ENCODE measurements at regions not wholly inside any gene's neighbourhood (a gene's known extent, or its start where the extent isn't known, plus 50 kb on each side); places are given as distances from the start of the nearest gene placed in this dataset.

GRCh38 chr4:33302321-33302720, 2582.2 kb downstream of the PCDH7 start:
- H3K4me1 Mint-ChIP-seq = no peaks in the 10 kb centered on the region
- no peak overlapping the region for H3K4me3 Mint-ChIP-seq
- H3K27ac Mint-ChIP-seq (ENCODE audit: low read depth) = no peak overlapping the region
- H3K36me3 Mint-ChIP-seq (ENCODE audit: insufficient read depth) = peaks cover 2% of the 10 kb centered on the region
- DNase-seq (ENCODE audit: low spot score in 2 of 2) = no peak
- H3K9me3 Mint-ChIP-seq = peaks cover 19% of the 10 kb centered on the region
- no peaks in the 10 kb centered on the region for H3K27me3 Mint-ChIP-seq
- no peak for ATAC-seq (replicated peaks; ENCODE audit: extremely low read depth, poor library complexity, severe bottlenecking)

GRCh38 chr4:33306131-33306530, 2586.0 kb downstream of the PCDH7 start:
- no peaks in the 10 kb centered on the region for H3K4me1 Mint-ChIP-seq
- H3K27me3 Mint-ChIP-seq = no peaks in the 10 kb centered on the region
- peaks cover 6% of the 10 kb centered on the region for H3K9me3 Mint-ChIP-seq
- no peak overlapping the region for H3K27ac Mint-ChIP-seq (ENCODE audit: low read depth)
- DNase-seq (ENCODE audit: low spot score in 2 of 2) (no peak), ATAC-seq (replicated peaks; ENCODE audit: extremely low read depth, poor library complexity, severe bottlenecking) (no peak)
- peaks cover 1% of the 10 kb centered on the region for H3K36me3 Mint-ChIP-seq (ENCODE audit: insufficient read depth)
- H3K4me3 Mint-ChIP-seq = no peak overlapping the region

GRCh38 chr4:33316033-33316432, 2595.9 kb downstream of the PCDH7 start:
- H3K27me3 Mint-ChIP-seq = no peaks in the 10 kb centered on the region
- no peaks in the 10 kb centered on the region for H3K4me1 Mint-ChIP-seq
- ATAC-seq (replicated peaks; ENCODE audit: extremely low read depth, poor library complexity, severe bottlenecking) = no peak
- no peaks in the 10 kb centered on the region for H3K36me3 Mint-ChIP-seq (ENCODE audit: insufficient read depth)
- no peak overlapping the region for H3K27ac Mint-ChIP-seq (ENCODE audit: low read depth)
- H3K9me3 Mint-ChIP-seq = peaks cover 41% of the 10 kb centered on the region
- no peak overlapping the region for H3K4me3 Mint-ChIP-seq
- DNase-seq (ENCODE audit: low spot score in 2 of 2) = no peak

- DNase-seq (ENCODE audit: low spot score in 2 of 2) = no peak
- no peak for ATAC-seq (replicated peaks; ENCODE audit: extremely low read depth, poor library complexity, severe bottlenecking)
- no peak overlapping the region for H3K4me3 Mint-ChIP-seq
- H3K9me3 Mint-ChIP-seq = peaks cover 37% of the 10 kb centered on the region
- no peaks in the 10 kb centered on the region for H3K36me3 Mint-ChIP-seq (ENCODE audit: insufficient read depth)
- H3K27me3 Mint-ChIP-seq = no peaks in the 10 kb centered on the region
- no peaks in the 10 kb centered on the region for H3K4me1 Mint-ChIP-seq
- no peak overlapping the region for H3K27ac Mint-ChIP-seq (ENCODE audit: low read depth)
Measured at GRCh38 chr4:33316578-33316977, 2596.4 kb downstream of the PCDH7 start.

GRCh38 chr4:33323393-33323792, 2603.2 kb downstream of the PCDH7 start:
- H3K9me3 Mint-ChIP-seq = peaks cover 37% of the 10 kb centered on the region
- DNase-seq (ENCODE audit: low spot score in 2 of 2) (no peak), ATAC-seq (replicated peaks; ENCODE audit: extremely low read depth, poor library complexity, severe bottlenecking) (no peak)
- H3K27ac Mint-ChIP-seq (ENCODE audit: low read depth) = no peak overlapping the region
- H3K36me3 Mint-ChIP-seq (ENCODE audit: insufficient read depth) = no peaks in the 10 kb centered on the region
- no peaks in the 10 kb centered on the region for H3K4me1 Mint-ChIP-seq
- no peaks in the 10 kb centered on the region for H3K27me3 Mint-ChIP-seq
- H3K4me3 Mint-ChIP-seq = no peak overlapping the region

- no peak overlapping the region for H3K27ac Mint-ChIP-seq (ENCODE audit: low read depth)
- no peaks in the 10 kb centered on the region for H3K27me3 Mint-ChIP-seq
- no peaks in the 10 kb centered on the region for H3K36me3 Mint-ChIP-seq (ENCODE audit: insufficient read depth)
- peaks cover 27% of the 10 kb centered on the region for H3K9me3 Mint-ChIP-seq
- no peaks in the 10 kb centered on the region for H3K4me1 Mint-ChIP-seq
- ATAC-seq (replicated peaks; ENCODE audit: extremely low read depth, poor library complexity, severe bottlenecking) = no peak
- no peak for DNase-seq (ENCODE audit: low spot score in 2 of 2)
- H3K4me3 Mint-ChIP-seq = no peak overlapping the region
Measured at GRCh38 chr4:33334416-33334815, 2614.2 kb downstream of the PCDH7 start.

GRCh38 chr4:33339762-33340161, 2619.6 kb downstream of the PCDH7 start:
- ATAC-seq (replicated peaks; ENCODE audit: extremely low read depth, poor library complexity, severe bottlenecking) (no peak), DNase-seq (ENCODE audit: low spot score in 2 of 2) (no peak)
- Mint-ChIP-seq H3K27ac (ENCODE audit: low read depth) (no peak overlapping the region), H3K4me3 (no peak overlapping the region), H3K36me3 (ENCODE audit: insufficient read depth) (no peaks in the 10 kb centered on the region), H3K27me3 (no peaks in the 10 kb centered on the region), H3K9me3 (peaks cover 10% of the 10 kb centered on the region), H3K4me1 (no peaks in the 10 kb centered on the region)

GRCh38 chr4:33340168-33340567, 2620.0 kb downstream of the PCDH7 start:
- no peaks in the 10 kb centered on the region for H3K27me3 Mint-ChIP-seq
- no peak overlapping the region for H3K4me3 Mint-ChIP-seq
- H3K4me1 Mint-ChIP-seq = no peaks in the 10 kb centered on the region
- DNase-seq (ENCODE audit: low spot score in 2 of 2) (no peak), ATAC-seq (replicated peaks; ENCODE audit: extremely low read depth, poor library complexity, severe bottlenecking) (no peak)
- no peaks in the 10 kb centered on the region for H3K36me3 Mint-ChIP-seq (ENCODE audit: insufficient read depth)
- peaks cover 10% of the 10 kb centered on the region for H3K9me3 Mint-ChIP-seq
- no peak overlapping the region for H3K27ac Mint-ChIP-seq (ENCODE audit: low read depth)

GRCh38 chr4:33349376-33349775, 2629.2 kb downstream of the PCDH7 start:
- Mint-ChIP-seq H3K9me3 (no peaks in the 10 kb centered on the region), H3K4me3 (no peak overlapping the region), H3K36me3 (ENCODE audit: insufficient read depth) (no peaks in the 10 kb centered on the region), H3K27me3 (no peaks in the 10 kb centered on the region), H3K4me1 (no peaks in the 10 kb centered on the region), H3K27ac (ENCODE audit: low read depth) (no peak overlapping the region)
- no peak for DNase-seq (ENCODE audit: low spot score in 2 of 2)
- no peak for ATAC-seq (replicated peaks; ENCODE audit: extremely low read depth, poor library complexity, severe bottlenecking)

GRCh38 chr4:33357121-33357520, 2637.0 kb downstream of the PCDH7 start:
- Mint-ChIP-seq H3K27me3 (no peaks in the 10 kb centered on the region), H3K4me1 (no peaks in the 10 kb centered on the region), H3K27ac (ENCODE audit: low read depth) (no peak overlapping the region), H3K36me3 (ENCODE audit: insufficient read depth) (peaks cover 1% of the 10 kb centered on the region), H3K4me3 (no peak overlapping the region), H3K9me3 (no peaks in the 10 kb centered on the region)
- no peak for ATAC-seq (replicated peaks; ENCODE audit: extremely low read depth, poor library complexity, severe bottlenecking)
- DNase-seq (ENCODE audit: low spot score in 2 of 2) = no peak

GRCh38 chr4:33369446-33369845, 2649.3 kb downstream of the PCDH7 start:
- Mint-ChIP-seq H3K36me3 (ENCODE audit: insufficient read depth) (no peaks in the 10 kb centered on the region), H3K9me3 (peaks cover 29% of the 10 kb centered on the region), H3K4me1 (no peaks in the 10 kb centered on the region), H3K4me3 (no peak overlapping the region), H3K27me3 (no peaks in the 10 kb centered on the region), H3K27ac (ENCODE audit: low read depth) (no peak overlapping the region)
- ATAC-seq (replicated peaks; ENCODE audit: extremely low read depth, poor library complexity, severe bottlenecking) (no peak), DNase-seq (ENCODE audit: low spot score in 2 of 2) (no peak)

GRCh38 chr4:33381816-33382215, 2661.6 kb downstream of the PCDH7 start:
- peaks cover 13% of the 10 kb centered on the region for H3K9me3 Mint-ChIP-seq
- ATAC-seq (replicated peaks; ENCODE audit: extremely low read depth, poor library complexity, severe bottlenecking) (no peak), DNase-seq (ENCODE audit: low spot score in 2 of 2) (no peak)
- no peaks in the 10 kb centered on the region for H3K36me3 Mint-ChIP-seq (ENCODE audit: insufficient read depth)
- no peak overlapping the region for H3K4me3 Mint-ChIP-seq
- no peak overlapping the region for H3K27ac Mint-ChIP-seq (ENCODE audit: low read depth)
- no peaks in the 10 kb centered on the region for H3K27me3 Mint-ChIP-seq
- no peaks in the 10 kb centered on the region for H3K4me1 Mint-ChIP-seq

- Mint-ChIP-seq H3K27me3 (no peaks in the 10 kb centered on the region), H3K36me3 (ENCODE audit: insufficient read depth) (no peaks in the 10 kb centered on the region), H3K4me1 (no peaks in the 10 kb centered on the region), H3K4me3 (no peak overlapping the region), H3K9me3 (peaks cover 13% of the 10 kb centered on the region), H3K27ac (ENCODE audit: low read depth) (no peak overlapping the region)
- DNase-seq (ENCODE audit: low spot score in 2 of 2) (no peak), ATAC-seq (replicated peaks; ENCODE audit: extremely low read depth, poor library complexity, severe bottlenecking) (no peak)
Measured at GRCh38 chr4:33386764-33387163, 2666.6 kb downstream of the PCDH7 start.

- no peaks in the 10 kb centered on the region for H3K4me1 Mint-ChIP-seq
- H3K27ac Mint-ChIP-seq (ENCODE audit: low read depth) = no peak overlapping the region
- ATAC-seq (replicated peaks; ENCODE audit: extremely low read depth, poor library complexity, severe bottlenecking) (no peak), DNase-seq (ENCODE audit: low spot score in 2 of 2) (no peak)
- H3K36me3 Mint-ChIP-seq (ENCODE audit: insufficient read depth) = no peaks in the 10 kb centered on the region
- H3K27me3 Mint-ChIP-seq = no peaks in the 10 kb centered on the region
- H3K9me3 Mint-ChIP-seq = peaks cover 6% of the 10 kb centered on the region
- no peak overlapping the region for H3K4me3 Mint-ChIP-seq
Measured at GRCh38 chr4:33390976-33391375, 2670.8 kb downstream of the PCDH7 start.
